ENCODE measurements at regions not wholly inside any gene's neighbourhood (a gene's known extent, or its start where the extent isn't known, plus 50 kb on each side); places are given as distances from the start of the nearest gene placed in this dataset.
"Not testable (repeated sequence)": the region's sequence is repeated elsewhere in the genome, so short reads cannot be mapped to it uniquely, and the experiment has no call there.

GRCh38 chr3:197417911-197418618 lies 119.7 kb upstream of the DLG1 start:
- Histone ChIP-seq H3K4me3 (replicated peaks in 1 of 3; ENCODE audit: low read depth in 2 of 3, low read length in 3 of 3) (no peak overlapping the region), H3K27me3 (ENCODE audit: control insufficient read depth in 2 of 2, insufficient read depth in 2 of 2, low read length in 2 of 2) (no peaks in the 10 kb centered on the region), H3K27ac (ENCODE audit: low read depth in 1 of 2, low read length in 2 of 2) (no peak overlapping the region), H3K9ac (ENCODE audit: insufficient read depth, low read length, poor library complexity, severe bottlenecking) (no peak overlapping the region), H2AFZ (ENCODE audit: insufficient read depth, low read depth, low read length, poor library complexity, severe bottlenecking) (no peak overlapping the region), H3K36me3 (replicated peaks in 1 of 2; ENCODE audit: control insufficient read depth in 1 of 2, insufficient read depth in 2 of 2, low read length in 2 of 2) (no peaks in the 10 kb centered on the region), H4K20me1 (ENCODE audit: insufficient read depth, low read length) (no peaks in the 10 kb centered on the region), H3K4me1 (ENCODE audit: control insufficient read depth in 1 of 2, insufficient read depth in 2 of 2, low read length in 2 of 2) (no peaks in the 10 kb centered on the region), H3K9me3 (replicated peaks in 1 of 2; ENCODE audit: control insufficient read depth in 1 of 2, insufficient read depth in 1 of 2, low read length in 2 of 2) (no peaks in the 10 kb centered on the region), H3K4me2 (replicated peaks; ENCODE audit: extremely low read depth, low read length, poor library complexity, severe bottlenecking) (no peak overlapping the region), H3K79me2 (ENCODE audit: insufficient read depth, low read length) (no peaks in the 10 kb centered on the region)
- Mint-ChIP-seq H3K4me3 (no peak overlapping the region), H3K27me3 (ENCODE audit: low read depth in 3 of 3) (peaks cover 6 to 14% (median 8%) of the 10 kb centered on the region in 3 donors), H3K9me3 (peaks cover 0 to 4% (median 1%) of the 10 kb centered on the region in 7 donors), H3K36me3 (no peaks in the 10 kb centered on the region), H3K27ac (no peak overlapping the region), H3K4me1 (no peaks in the 10 kb centered on the region)
- WGBS (ENCODE audit: insufficient coverage), result 76% methylated on average over 8 of the region's 11 CpGs
- TF ChIP-seq CTCF (IDR thresholded peaks at IDR 0.05), result no peak
- no peak for DNase-seq
- intact Hi-C loops (cut with micrococcal nuclease), result no loop called here

GRCh38 chr3:197417441-197417840 lies 119.0 kb upstream of the DLG1 start:
- WGBS (ENCODE audit: insufficient coverage), result no CpG with 5 or more reads among the region's 6 CpGs
- no peaks in the 10 kb centered on the region for H3K79me2 ChIP-seq (ENCODE audit: insufficient read depth, low read length)
- peaks cover 6 to 16% (median 7%) of the 10 kb centered on the region in 3 donors for H3K27me3 Mint-ChIP-seq (ENCODE audit: low read depth in 3 of 3)
- no peaks in the 10 kb centered on the region for H3K9me3 ChIP-seq (replicated peaks in 1 of 2; ENCODE audit: control insufficient read depth in 1 of 2, insufficient read depth in 1 of 2, low read length in 2 of 2)
- no peak overlapping the region for H2AFZ ChIP-seq (ENCODE audit: insufficient read depth, low read depth, low read length, poor library complexity, severe bottlenecking)
- H3K27me3 ChIP-seq (ENCODE audit: control insufficient read depth in 2 of 2, insufficient read depth in 2 of 2, low read length in 2 of 2), result no peaks in the 10 kb centered on the region
- DNase-seq, result no peak
- H3K4me1 ChIP-seq (ENCODE audit: control insufficient read depth in 1 of 2, insufficient read depth in 2 of 2, low read length in 2 of 2), result no peaks in the 10 kb centered on the region
- no peak overlapping the region for H3K9ac ChIP-seq (ENCODE audit: insufficient read depth, low read length, poor library complexity, severe bottlenecking)
- no peak overlapping the region for H3K4me3 ChIP-seq (replicated peaks in 1 of 3; ENCODE audit: low read depth in 2 of 3, low read length in 3 of 3)
- intact Hi-C loops (cut with micrococcal nuclease), result no loop called here
- H3K4me1 Mint-ChIP-seq, result no peaks in the 10 kb centered on the region
- H3K4me2 ChIP-seq (replicated peaks; ENCODE audit: extremely low read depth, low read length, poor library complexity, severe bottlenecking), result no peak overlapping the region
- peaks cover 0 to 8% (median 2%) of the 10 kb centered on the region in 7 donors for H3K9me3 Mint-ChIP-seq
- no peak for TF ChIP-seq CTCF (IDR thresholded peaks at IDR 0.05)
- no peaks in the 10 kb centered on the region for H3K36me3 ChIP-seq (replicated peaks in 1 of 2; ENCODE audit: control insufficient read depth in 1 of 2, insufficient read depth in 2 of 2, low read length in 2 of 2)
- H3K27ac ChIP-seq (ENCODE audit: low read depth in 1 of 2, low read length in 2 of 2), result no peak overlapping the region
- H3K4me3 Mint-ChIP-seq, result no peak overlapping the region
- no peaks in the 10 kb centered on the region for H3K36me3 Mint-ChIP-seq
- H3K27ac Mint-ChIP-seq, result no peak overlapping the region
- no peaks in the 10 kb centered on the region for H4K20me1 ChIP-seq (ENCODE audit: insufficient read depth, low read length)

- H3K27me3 ChIP-seq (ENCODE audit: control insufficient read depth in 2 of 2, insufficient read depth in 2 of 2, low read length in 2 of 2); H3K4me3 ChIP-seq (replicated peaks in 1 of 3; ENCODE audit: low read depth in 2 of 3, low read length in 3 of 3); H4K20me1 ChIP-seq (ENCODE audit: insufficient read depth, low read length); H3K27ac Mint-ChIP-seq; H2AFZ ChIP-seq (ENCODE audit: insufficient read depth, low read depth, low read length, poor library complexity, severe bottlenecking); H3K79me2 ChIP-seq (ENCODE audit: insufficient read depth, low read length); H3K4me1 Mint-ChIP-seq; H3K4me1 ChIP-seq (ENCODE audit: control insufficient read depth in 1 of 2, insufficient read depth in 2 of 2, low read length in 2 of 2); H3K9ac ChIP-seq (ENCODE audit: insufficient read depth, low read length, poor library complexity, severe bottlenecking); H3K4me3 Mint-ChIP-seq; DNase-seq; intact Hi-C loops (cut with micrococcal nuclease); H3K27me3 Mint-ChIP-seq (ENCODE audit: low read depth in 3 of 3); H3K36me3 ChIP-seq (replicated peaks in 1 of 2; ENCODE audit: control insufficient read depth in 1 of 2, insufficient read depth in 2 of 2, low read length in 2 of 2); H3K27ac ChIP-seq (ENCODE audit: low read depth in 1 of 2, low read length in 2 of 2); H3K36me3 Mint-ChIP-seq; H3K4me2 ChIP-seq (replicated peaks; ENCODE audit: extremely low read depth, low read length, poor library complexity, severe bottlenecking): not testable (repeated sequence)
- WGBS (ENCODE audit: insufficient coverage), result no CpG with 5 or more reads among the region's 2 CpGs
- H3K9me3 Mint-ChIP-seq, result peaks cover 6 to 28% (median 20%) of the 10 kb centered on the region in 7 donors
- peaks cover 0 to 10% of the 10 kb centered on the region in 2 donors for H3K9me3 ChIP-seq (replicated peaks in 1 of 2; ENCODE audit: control insufficient read depth in 1 of 2, insufficient read depth in 1 of 2, low read length in 2 of 2)
Measured at GRCh38 chr3:197411899-197412298, 113.5 kb upstream of the DLG1 start.
